Stimulated activated CD8-positive, alpha-beta memory T cell treated with anti-CD3 and anti-CD28 coated beads, Interleukin-4, amount 100 ng/mL, for 48 hours (primary cell): ENCODE measurements at regions not wholly inside any gene's neighbourhood (a gene's known extent, or its start where the extent isn't known, plus 50 kb on each side); places are given as distances from the start of the nearest gene placed in this dataset.

Experiments used
- DNase-seq: peaks from one replicate; pipeline ENCODE4 v3.0.0-alpha.2; 2020

DNA sequence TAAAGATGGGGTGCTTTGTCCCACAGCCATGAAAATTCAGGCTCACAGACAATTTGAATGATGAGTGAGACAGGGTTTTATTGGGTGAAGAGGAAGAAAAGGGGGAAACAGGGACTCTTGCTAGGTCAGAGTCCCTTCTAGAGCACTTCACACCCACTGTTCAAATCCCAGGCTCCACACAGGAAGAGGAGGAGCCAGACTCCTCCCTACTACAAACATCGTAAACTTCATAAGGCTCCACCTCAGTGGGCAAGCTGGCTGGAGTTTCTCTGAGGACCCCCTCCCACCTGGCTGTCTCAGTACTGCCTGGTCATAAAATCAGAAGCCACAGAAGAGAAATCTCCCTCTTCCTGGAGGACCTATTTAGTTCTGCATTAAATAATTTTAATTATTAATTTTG, 80.3 kb upstream of the KCNMB2 start:
- DNase-seq, result no peak

DNA sequence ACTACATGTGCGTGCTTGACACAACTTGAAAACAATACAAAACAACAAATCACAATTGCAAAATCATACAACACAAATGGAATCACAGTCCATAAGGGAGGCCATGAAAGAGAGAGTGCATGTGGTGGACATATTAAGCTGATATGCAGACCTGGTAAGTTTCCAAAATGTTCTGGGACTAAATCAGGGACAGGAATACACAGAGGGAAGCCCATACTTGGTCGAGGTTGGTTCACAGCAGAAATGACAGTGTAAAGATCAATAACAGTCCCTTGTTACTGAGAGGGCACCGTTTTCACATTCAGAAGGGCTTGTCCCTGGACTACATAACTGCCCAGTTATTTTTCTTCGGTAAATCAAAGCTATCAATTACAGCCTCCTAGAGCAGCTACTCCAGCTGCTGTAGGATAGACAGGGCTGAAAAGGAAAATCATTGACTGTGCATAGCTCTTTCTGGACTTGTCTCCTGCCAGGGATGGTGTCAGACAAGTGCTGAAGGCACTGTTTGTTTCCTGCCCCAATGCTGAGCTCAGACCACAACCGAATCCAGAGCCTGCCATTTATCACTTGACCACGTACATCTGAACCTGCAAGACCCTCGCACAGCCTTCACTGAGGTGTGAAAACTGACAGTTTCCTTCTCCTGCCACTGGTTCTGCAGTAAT, 79.5 kb upstream of the KCNMB2 start:
- no peak for DNase-seq

DNA sequence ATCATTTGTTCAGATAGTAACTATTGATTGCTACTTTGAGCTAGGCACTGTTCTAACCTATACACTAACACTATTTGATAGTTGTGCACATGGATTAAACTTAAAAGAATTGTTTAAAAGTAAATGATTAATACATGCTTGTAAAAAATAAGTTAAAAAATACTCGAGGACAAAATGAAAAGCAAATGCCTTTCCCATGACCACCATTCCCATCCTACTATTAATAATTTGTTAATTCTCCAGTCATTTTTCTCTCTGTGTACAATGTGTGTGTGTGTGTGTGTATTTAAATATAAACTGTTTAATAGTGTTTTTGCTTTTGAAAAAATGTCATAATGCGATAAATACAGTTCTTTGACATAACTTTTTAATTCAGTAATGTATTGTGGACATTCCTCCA, 78.7 kb upstream of the KCNMB2 start:
- no peak for DNase-seq

DNA sequence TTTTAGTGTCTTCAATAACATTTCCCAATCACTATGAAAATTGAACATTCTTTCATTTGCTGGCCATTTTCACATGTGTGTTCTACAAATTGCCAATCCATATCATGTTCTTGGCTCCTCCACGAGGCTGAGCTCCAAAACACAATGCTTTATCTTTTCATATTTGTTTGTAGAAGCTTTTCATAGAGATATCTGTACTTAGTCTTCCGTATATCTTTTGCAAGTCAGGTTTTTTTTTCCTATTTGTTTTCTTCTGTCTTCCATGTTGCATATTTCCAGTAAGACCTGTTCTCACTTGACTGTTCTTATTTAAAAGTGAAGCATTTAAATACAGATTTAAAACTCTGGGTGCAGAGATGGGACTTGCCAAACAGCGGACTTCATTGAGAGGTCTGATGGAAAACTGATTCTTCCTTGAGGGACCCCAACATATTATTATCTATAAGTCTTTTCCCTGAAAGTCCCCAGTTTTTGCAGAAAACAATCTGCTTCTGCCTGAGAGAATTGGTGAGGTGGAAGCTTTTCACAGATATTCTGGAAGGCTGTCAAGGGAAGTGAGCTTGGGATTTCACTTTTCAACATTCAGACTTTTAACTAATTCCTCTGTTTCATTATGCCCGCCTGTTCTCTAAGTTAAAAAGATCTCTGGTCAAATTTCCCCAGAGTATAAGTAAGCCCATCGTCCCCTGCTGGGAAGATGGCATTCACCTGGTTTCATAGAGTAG, 77.8 kb upstream of the KCNMB2 start:
- no peak for DNase-seq

DNA sequence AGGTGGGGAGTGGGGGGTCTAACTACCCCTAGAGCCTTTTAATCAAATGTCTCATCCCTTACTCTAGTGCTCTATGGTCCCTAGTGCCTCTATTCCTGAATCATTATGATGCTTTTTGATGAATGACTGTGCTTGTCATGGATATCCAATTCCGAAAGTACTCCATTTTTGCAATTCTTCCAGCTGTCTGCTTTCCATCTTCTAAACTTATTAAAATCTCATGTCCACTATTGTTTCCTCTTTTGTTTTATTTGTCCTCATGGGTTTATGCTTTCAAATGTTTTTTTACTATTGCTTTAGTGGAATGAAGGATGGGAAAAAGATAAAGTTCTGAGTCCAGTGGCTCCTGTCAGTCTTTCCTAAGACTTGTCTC, 77.2 kb upstream of the KCNMB2 start:
- DNase-seq, result no peak

DNA sequence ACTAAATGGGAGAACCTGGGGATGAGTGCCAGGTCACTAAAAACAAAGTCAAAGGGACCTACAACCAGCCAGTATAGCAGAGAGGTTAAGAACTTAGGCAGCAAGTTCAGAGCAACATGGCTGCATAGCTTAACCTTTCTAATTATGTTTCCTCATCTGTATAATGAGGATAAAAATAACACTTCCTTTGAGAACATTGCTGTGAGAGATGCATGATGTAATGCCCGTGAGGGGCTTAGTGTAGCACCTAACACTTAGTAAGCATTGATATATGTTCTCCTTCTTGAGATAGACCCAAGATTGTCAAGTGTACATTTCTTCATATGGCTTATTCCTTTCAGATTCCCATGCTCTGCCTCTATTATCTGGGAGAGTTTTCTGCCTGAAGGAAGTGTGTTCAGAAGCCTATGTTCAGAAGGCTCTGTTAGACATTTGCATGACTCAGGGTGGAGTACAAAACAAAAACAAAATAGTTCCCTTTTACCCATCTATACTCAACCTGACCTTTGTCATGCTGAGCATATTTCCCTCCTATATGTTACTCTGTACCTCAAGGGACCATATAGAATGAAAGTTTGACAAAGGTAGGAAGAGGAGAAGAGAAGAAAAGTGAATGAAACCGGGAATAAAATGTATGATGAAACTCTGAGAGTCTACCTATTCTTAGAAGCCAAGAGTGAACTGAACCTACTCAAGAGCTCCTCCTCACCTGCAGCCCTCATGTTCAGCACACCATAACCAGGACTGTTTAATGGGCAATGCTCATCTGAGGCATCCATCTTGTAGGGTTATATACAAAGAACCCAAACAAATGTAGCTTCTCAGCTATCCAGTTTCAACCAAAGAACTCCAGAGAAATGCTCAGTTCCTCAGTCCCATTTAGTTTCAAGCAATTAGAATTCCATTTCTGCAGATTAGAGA, 70.7 kb upstream of the KCNMB2 start:
- no peak for DNase-seq

DNA sequence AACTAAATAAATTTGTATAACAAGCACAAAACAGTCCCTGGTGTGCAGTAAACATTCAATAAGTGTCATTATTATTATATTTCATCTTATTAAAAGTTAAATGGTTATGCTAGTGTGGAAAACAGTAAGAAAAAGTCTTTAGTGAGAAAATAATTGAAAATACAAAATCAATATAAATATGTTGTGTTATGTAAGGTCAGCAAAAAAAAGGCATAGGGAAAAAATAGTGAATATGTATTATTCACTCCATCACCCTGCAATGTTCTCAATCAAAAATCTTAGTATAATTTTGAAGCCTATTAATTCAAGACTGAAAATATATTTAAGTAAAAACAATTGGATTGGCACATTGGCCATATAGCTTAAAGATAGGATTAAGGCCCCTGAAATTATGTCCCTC, 63.3 kb upstream of the KCNMB2 start:
- DNase-seq, result no peak

DNA sequence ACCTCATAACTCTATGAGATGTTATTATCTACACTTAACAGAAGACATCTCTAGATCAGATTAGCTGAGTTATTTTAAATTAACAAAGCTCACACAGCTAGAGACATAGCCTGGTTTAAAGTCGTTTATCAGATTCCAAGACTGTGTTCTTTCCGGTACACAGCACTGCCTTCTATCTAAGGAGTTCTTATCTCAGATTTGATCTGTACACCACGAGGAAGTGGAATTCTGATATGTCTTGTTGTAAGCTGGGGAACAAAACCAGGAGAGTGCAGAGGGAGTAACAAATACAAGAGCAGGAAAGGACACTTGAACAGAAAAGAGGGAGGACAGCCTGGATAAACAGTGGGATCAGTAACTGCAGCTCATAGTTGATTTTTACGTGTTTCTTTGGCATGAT, 61.7 kb upstream of the KCNMB2 start:
- no peak for DNase-seq

DNA sequence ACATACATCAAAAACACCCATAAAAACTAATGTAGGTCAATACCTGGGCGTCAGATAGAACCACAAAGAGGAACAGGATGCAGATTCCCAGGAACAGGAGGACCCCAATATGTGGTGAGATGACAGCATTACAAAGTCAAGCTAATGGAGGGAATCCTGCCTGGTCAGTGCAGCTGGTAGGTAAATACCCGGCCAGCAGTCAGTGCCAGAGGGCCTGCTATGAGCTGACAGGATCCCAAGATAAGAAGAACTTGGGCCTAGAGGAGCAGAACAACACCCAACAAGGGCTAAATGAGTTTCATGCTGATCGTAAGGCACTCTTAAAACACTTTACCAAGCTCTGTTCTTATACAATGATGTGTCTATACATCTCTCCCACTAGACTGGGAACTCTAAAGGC, 61.2 kb upstream of the KCNMB2 start:
- no peak for DNase-seq

DNA sequence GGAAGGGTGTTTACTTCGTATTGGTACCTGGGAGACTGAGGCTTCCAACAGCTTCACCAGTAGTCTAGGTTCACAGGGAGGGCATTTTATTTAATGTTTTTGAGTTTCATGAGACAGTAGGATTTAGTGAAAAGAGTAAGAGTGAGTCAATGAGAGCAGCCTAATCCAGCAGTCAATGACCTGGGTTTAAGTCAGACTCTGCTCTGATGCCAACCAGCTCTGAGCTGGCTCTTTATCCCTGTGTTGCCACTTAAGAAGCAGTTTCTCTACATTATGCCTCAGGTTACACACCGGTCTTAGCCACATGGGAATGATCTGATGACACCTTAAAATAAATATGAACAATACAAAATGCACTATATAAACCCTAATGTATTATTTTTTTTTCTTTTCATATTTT, 59.4 kb upstream of the KCNMB2 start:
- DNase-seq, result no peak

DNA sequence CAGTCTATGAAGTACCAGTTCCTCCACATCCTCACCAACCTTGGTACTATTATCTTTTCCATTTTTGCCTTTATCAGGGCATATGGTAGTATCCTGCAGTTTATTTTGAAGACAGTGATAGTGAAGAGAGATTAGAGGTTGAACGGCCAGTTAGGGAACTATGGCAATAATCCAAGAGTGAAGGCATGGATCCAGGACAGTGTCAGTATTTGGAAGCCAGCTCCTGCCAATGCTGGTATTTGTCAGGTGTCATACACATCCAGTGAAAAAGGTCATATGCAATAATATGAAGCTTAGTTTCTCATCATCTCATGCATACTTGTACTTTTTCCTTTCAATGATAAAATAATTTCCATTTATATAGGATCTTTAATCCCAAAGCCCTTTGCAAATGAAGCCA, 56.8 kb upstream of the KCNMB2 start:
- no peak for DNase-seq

DNA sequence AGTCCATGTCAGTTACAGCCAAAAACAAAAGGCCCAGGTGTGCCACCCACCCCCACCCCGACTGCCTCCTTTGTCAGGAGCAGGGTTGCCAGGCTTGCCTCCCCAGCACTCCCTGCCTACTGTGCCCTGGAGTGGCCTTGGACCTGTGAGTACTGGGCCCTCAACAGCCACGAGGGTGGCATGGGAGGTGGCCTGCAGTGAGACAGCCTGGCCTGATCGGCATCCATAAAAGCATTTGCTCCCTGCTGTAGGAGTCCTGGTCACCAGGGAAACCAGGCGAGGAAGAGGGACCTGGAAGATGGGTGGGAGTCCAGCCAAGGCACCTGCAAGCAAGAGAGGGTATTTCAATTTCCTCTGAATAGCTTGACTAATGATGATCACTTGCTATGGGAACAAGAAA, 56.4 kb upstream of the KCNMB2 start:
- no peak for DNase-seq

DNA sequence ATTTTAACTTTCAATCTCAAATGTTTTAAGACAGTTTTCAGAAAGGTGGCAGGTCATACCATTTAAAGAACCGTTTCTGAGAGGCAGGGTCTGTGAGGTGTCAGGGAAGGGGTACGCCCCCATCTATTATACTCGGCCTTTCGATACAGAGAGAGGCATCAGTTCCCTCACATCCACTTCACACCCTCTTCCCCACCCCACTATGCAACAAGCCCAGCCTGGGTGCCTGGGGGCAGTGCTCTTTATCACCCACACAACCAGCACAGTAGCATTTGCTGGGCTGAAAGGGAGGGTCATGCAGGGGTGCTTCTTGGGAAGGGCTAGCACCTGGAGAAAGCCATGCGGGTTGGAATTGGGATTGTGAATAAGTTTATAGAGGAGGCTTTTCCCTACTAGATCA, 56.0 kb upstream of the KCNMB2 start:
- no peak for DNase-seq

DNA sequence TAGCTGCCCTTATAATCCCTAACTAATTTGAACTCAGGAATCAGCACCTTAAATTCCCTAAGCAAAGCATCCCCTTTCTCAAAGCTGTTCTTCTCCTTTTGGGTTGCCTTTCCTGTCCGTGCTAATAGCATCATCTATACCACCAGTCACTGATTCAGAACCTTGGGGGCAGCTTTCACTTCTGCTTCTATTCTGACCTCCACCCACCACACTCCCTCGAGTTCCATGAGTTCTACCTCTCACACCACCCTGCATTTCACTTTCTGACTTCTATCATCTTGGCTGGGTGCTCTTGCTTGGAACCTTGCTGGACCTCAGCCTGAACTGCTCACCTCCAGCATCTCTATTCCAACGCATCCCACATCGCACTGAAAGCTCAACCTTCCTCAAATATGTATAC, 55.4 kb upstream of the KCNMB2 start:
- DNase-seq, result no peak

DNA sequence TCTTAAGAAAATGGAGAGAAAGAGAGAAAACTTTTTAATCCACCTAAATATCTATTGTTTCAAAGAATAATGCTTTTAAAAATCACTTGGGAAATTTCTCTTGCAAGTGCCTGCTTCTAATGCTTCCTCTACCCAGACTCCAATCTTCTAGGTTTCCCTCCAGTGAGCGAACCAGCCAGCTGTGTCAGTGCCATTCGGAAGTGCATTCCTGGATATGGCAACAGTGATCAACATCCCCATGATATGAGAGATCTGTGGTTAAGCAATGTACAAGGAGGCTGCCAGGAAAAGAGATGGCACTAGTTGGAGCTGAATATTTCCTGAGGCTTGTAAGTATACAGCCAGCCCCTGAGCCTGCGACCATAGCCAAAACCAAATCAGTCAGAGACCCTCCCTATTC, 53.3 kb upstream of the KCNMB2 start:
- DNase-seq, result no peak

DNA sequence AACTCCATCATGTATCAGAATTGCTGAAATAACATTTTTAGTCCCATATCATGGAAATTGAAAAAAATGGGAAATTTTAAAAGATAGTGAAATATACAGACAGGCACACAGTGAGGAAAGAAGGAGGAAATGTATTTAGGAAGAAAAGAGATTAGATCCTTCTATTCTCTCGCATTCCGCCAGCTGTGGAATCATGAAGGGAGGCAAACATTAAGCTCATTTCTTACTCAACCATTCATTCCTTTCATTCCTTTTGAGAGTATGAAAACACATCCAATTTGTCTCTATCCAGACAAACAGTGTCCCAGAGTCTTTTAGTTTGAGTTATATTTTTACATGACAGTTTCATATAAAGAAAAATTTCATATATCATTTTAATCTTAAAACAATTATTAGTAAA, 52.5 kb upstream of the KCNMB2 start:
- DNase-seq, result no peak

DNA sequence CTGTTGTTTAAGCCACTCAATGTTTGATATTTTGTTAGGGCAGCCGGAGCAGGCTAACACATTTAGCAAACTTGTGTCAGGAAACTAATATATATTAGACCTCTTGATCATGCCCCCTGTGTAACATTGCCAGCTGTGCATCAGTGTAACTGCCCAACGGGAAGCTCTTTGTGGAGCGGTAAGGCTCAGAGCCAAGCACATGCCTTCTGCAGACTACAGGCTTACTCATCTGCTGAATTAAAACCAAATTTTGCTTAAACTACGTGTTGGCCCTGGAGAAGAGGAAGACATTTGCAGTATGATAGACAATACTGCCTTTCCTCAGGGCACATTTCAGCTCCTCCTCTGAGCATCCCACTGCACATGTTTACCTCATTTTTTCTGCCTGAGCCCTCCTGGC, 50.5 kb upstream of the KCNMB2 start:
- no peak for DNase-seq
